CD4-positive, alpha-beta T cell (primary cell): ENCODE measurements at regions not wholly inside any gene's neighbourhood (a gene's known extent, or its start where the extent isn't known, plus 50 kb on each side); places are given as distances from the start of the nearest gene placed in this dataset.

ENCODE experiments used
- ATAC-seq: fragments of 200-7000 bp; cut with Tn5 transposase; one replicate; pipeline ENCODE4 v1.10.0; 2022; ENCODE audit warnings: mild to moderate bottlenecking; ENCODE audit not compliant: poor library complexity
- CTCF ChIA-PET: fragments of 350-600 bp; sonication (Branson Sonifier 250); formaldehyde crosslinking; loops from one replicate; lab custom pipeline; 2021; ENCODE audit warnings: antibody characterized with exemption, inconsistent platforms; lab: Charles Lee
- POLR2A ChIA-PET: fragments of 350-600 bp; sonication (Branson Sonifier 250); formaldehyde crosslinking; loops from one replicate; lab custom pipeline; 2021; ENCODE audit warnings: antibody characterized with exemption, inconsistent platforms; lab: Charles Lee
- DNase-seq, 14 experiments: peaks; one replicate each; pipeline ENCODE4 v3.0.0-alpha.2; 2013 to 2020; ENCODE audit warnings: mixed read lengths in 2 of 14
- H3K27ac ChIP-seq, 2 donors: one replicate each; pipeline versions ENCODE4 v1.5.1 to v1.7.0; 2013; ENCODE audit warnings: low read length in 2 of 2, low read depth in 1 of 2, mild to moderate bottlenecking in 1 of 2
- H3K27me3 ChIP-seq, 2 experiments: 1 replicate in 1 of 2; 2 replicates in 1 of 2; pipeline versions ENCODE4 v1.6.1 to v1.7.0; 2013; ENCODE audit warnings: low read length in 2 of 2, control low read depth in 1 of 2, mild to moderate bottlenecking in 1 of 2, moderate library complexity in 1 of 2; ENCODE audit not compliant: insufficient read depth in 2 of 2, control insufficient read depth in 1 of 2
- H3K36me3 ChIP-seq: one replicate; pipeline ENCODE4 v1.6.1; 2013; ENCODE audit warnings: low read length, control low read depth; ENCODE audit not compliant: insufficient read depth
- H3K4me1 ChIP-seq: one replicate; pipeline ENCODE4 v1.6.1; 2013; ENCODE audit warnings: low read length, control low read depth; ENCODE audit not compliant: insufficient read depth
- H3K4me3 ChIP-seq: one replicate; pipeline ENCODE4 v1.5.1; 2013; ENCODE audit warnings: mild to moderate bottlenecking, low read length, moderate library complexity
- H3K9me3 ChIP-seq, 2 experiments: 1 replicate in 1 of 2; 2 replicates in 1 of 2; pipeline versions ENCODE4 v1.6.1 to v1.7.0; 2013; ENCODE audit warnings: low read length in 2 of 2, mild to moderate bottlenecking in 2 of 2, control low read depth in 1 of 2, moderate library complexity in 1 of 2; ENCODE audit not compliant: control insufficient read depth in 1 of 2, insufficient read depth in 1 of 2
- H3K27ac Mint-ChIP-seq: one replicate; pipeline ENCODE4 v1.8.0; 2020; ENCODE audit warnings: mixed read lengths
- H3K27me3 Mint-ChIP-seq: one replicate; pipeline ENCODE4 v1.8.0; 2021; ENCODE audit warnings: mixed read lengths
- H3K36me3 Mint-ChIP-seq: one replicate; pipeline ENCODE4 v1.8.0; 2021; ENCODE audit warnings: low read depth, mixed read lengths
- H3K4me1 Mint-ChIP-seq: one replicate; pipeline ENCODE4 v1.8.0; 2021; ENCODE audit warnings: low read depth, mixed read lengths
- H3K4me3 Mint-ChIP-seq: one replicate; pipeline ENCODE4 v1.8.0; 2020; ENCODE audit warnings: mild to moderate bottlenecking, mixed read lengths
- H3K9me3 Mint-ChIP-seq: one replicate; pipeline ENCODE4 v1.8.0; 2020; ENCODE audit warnings: mixed read lengths
- CTCF ChIP-seq: fragments of 200-600 bp; IDR thresholded peaks from one replicate; pipeline ENCODE4 v1.8.0; 2022; ENCODE audit warnings: antibody characterized with exemption, mild to moderate bottlenecking
- intact Hi-C, 2 experiments: fragments of 100-400 bp; cut with DNase I in 1 of 2; cut with micrococcal nuclease in 1 of 2; formaldehyde crosslinking; loops; one replicate each; pipeline versions ENCODE4 v1.15.1 to v1.9.0; 2023 to 2025; cut with DNase I, micrococcal nuclease

DNA sequence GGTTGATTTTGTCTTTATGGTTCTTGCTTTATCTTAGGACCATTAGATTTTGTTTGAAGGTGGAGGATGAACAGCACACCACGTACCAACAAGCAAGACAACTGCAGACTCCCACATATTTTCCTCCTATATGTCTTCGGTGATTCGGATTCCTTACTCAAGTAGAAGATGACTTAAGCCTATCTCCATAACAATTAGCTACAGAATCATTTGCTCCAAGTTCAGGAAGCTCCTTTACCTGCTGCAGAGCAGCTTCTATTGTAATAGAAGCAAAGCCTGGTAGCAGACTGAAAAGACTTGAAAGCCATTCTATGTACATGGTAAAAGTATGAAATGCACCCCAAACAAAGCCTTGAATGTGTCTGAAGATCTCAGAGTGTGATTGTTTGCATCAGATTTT lies 229.0 kb downstream of the SOX2 start:
- no peaks in the 10 kb centered on the region for H3K27me3 ChIP-seq
- no peaks in the 10 kb centered on the region for H3K4me1 ChIP-seq
- intact Hi-C loops = no loop called here
- DNase-seq = no peak
- ChIA-PET CTCF (no interaction called here), POLR2A (no interaction called here)
- no peak for ATAC-seq
- Mint-ChIP-seq H3K36me3 (no peaks in the 10 kb centered on the region), H3K4me1 (no peaks in the 10 kb centered on the region), H3K27ac (no peak overlapping the region), H3K27me3 (no peaks in the 10 kb centered on the region), H3K4me3 (no peak overlapping the region), H3K9me3 (no peaks in the 10 kb centered on the region)
- no peak overlapping the region for H3K27ac ChIP-seq
- peaks cover 0 to 2% of the 10 kb centered on the region in 2 experiments for H3K9me3 ChIP-seq
- no peak overlapping the region for H3K4me3 ChIP-seq
- no peak for TF ChIP-seq CTCF
- no peaks in the 10 kb centered on the region for H3K36me3 ChIP-seq

DNA sequence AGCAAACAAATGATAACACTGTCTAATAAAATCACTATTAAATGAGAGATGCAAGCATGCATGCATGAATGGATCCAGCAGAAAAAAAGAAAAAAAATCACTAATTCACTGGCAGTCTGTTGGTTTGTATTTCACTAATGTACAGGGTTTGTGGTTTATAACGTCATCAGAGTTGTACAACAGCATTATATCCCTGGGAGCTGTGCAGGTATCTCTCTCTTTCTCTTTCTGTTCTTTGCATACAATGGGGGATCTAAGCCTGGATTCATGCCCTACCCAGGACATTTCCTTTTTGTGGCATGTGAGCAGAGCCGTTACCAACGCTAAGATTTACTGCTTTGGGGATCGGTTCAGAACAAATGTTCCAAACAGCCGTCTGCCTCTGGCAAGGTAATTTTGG lies 229.5 kb downstream of the SOX2 start:
- H3K27ac Mint-ChIP-seq = no peak overlapping the region
- no peaks in the 10 kb centered on the region for H3K27me3 Mint-ChIP-seq
- peaks cover 0 to 8% of the 10 kb centered on the region in 2 experiments for H3K9me3 ChIP-seq
- no peaks in the 10 kb centered on the region for H3K36me3 Mint-ChIP-seq
- no peak for DNase-seq
- H3K4me1 ChIP-seq = no peaks in the 10 kb centered on the region
- no peak for TF ChIP-seq CTCF
- intact Hi-C loops = no loop called here
- ATAC-seq = no peak
- no peak overlapping the region for H3K4me3 Mint-ChIP-seq
- no peak overlapping the region for H3K27ac ChIP-seq
- no peaks in the 10 kb centered on the region for H3K4me1 Mint-ChIP-seq
- H3K27me3 ChIP-seq = no peaks in the 10 kb centered on the region
- ChIA-PET POLR2A (no interaction called here), CTCF (no interaction called here)
- H3K36me3 ChIP-seq = no peaks in the 10 kb centered on the region
- H3K4me3 ChIP-seq = no peak overlapping the region
- no peaks in the 10 kb centered on the region for H3K9me3 Mint-ChIP-seq

DNA sequence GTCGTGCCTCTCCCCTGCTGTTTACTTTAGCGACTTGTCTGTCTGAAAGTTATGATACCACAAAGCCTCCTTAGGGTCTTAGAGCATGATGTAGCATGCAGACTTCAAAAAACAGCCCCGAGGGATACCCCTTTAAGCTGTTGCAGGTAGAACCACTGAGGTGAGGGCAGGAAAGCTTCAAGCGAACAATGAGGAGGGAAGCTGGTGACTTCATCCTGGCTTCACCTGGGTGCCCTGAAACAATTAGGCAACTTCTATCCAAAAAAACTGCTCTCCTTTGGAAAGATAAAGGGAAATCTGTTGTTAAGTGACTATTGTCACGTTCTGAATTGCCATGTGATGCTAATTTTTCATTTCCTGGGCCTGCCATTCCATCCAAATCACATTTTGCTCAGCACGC lies 231.6 kb downstream of the SOX2 start:
- H3K27ac Mint-ChIP-seq = no peak overlapping the region
- ATAC-seq = no peak
- intact Hi-C loops = no loop called here
- Histone ChIP-seq H3K27me3 (no peaks in the 10 kb centered on the region), H3K9me3 (peaks cover 0 to 8% of the 10 kb centered on the region in 2 experiments), H3K27ac (no peak overlapping the region), H3K4me1 (no peaks in the 10 kb centered on the region), H3K4me3 (no peak overlapping the region), H3K36me3 (no peaks in the 10 kb centered on the region)
- DNase-seq = no peak
- ChIA-PET POLR2A (no interaction called here), CTCF (no interaction called here)
- no peak for TF ChIP-seq CTCF
- no peak overlapping the region for H3K4me3 Mint-ChIP-seq
- no peaks in the 10 kb centered on the region for H3K36me3 Mint-ChIP-seq
- no peaks in the 10 kb centered on the region for H3K4me1 Mint-ChIP-seq
- H3K9me3 Mint-ChIP-seq = no peaks in the 10 kb centered on the region
- no peaks in the 10 kb centered on the region for H3K27me3 Mint-ChIP-seq
